Kidney glomerular epithelial cell (primary cell): ENCODE measurements at regions not wholly inside any gene's neighbourhood (a gene's known extent, or its start where the extent isn't known, plus 50 kb on each side); places are given as distances from the start of the nearest gene placed in this dataset.
"Not testable (repeated sequence)": the region's sequence is repeated elsewhere in the genome, so short reads cannot be mapped to it uniquely, and the experiment has no call there.

Experiments used
- DNase-seq: peaks from one replicate; lab custom pipeline; 2025; lab: John Stamatoyannopoulos, UW

DNA sequence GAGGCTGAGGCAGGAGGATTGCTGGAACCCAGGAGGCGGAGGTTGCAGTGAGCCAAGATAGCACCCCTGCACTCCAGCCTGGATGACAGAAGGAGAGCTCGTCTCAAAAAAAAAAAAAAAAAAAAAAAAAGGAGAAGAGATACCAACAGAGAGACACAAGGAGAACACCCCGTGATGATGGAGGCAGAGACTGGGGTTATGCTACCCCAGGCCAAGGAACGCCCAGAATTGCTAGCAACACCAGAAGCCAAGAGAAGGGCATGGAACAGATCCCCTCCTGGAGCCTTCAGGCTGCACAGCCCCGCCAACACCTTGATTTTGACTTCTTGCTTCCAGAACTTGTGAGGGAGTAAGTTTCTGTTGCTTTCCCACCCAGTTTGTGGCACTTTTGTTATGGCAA is 148.0 kb upstream of the FOXN3 start:
- DNase-seq = no peak

DNA sequence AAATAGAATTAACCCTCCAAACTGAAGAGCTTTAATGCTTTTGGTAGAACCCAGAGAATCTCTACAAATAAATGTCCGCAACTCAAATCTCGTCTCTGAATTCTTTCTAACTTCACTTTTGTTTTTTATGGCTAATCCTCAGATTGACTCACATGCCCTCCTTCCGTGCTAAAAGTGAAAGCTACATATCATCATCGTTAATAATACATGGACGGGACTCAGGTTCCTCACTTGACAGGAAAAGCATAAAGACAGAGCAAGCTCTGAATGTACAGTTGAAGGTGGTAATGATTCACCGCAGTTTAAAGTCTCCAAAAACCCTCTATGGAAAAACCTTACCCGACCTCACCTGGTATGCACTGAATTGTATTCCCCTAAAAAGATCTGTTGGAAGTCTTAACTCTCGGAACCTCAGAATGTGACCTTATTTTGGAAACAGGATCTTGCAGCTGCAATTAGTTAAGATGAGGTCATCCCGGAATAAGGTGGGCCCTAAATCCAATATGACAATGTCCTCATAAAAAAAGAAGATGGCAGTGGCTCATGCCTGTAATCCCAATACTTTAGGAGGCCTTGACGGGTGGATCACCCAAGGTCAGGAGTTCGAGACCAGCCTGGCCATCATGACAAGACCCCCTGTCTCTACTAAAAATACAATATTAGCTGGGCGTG is 147.4 kb upstream of the FOXN3 start:
- no peak for DNase-seq

DNA sequence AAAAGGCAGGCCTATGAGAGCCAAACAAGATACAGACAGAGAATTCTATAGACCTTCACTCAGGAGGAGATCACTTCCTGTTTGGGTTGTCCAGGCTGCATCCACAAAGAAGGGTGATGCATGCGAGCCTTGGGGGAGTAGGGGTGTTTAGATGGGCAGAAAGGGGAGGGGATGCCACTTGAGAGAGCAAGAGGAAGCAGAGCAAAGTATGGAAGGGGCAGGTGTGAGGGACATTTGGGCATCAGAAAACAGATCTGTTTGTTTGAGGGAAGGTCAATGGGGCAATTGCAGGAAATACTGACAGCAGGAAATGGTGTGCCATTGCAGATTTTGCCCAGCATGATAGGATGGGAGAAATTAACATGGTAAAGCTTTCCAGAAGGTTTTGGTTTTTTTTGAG is 146.4 kb upstream of the FOXN3 start:
- DNase-seq = no peak

DNA sequence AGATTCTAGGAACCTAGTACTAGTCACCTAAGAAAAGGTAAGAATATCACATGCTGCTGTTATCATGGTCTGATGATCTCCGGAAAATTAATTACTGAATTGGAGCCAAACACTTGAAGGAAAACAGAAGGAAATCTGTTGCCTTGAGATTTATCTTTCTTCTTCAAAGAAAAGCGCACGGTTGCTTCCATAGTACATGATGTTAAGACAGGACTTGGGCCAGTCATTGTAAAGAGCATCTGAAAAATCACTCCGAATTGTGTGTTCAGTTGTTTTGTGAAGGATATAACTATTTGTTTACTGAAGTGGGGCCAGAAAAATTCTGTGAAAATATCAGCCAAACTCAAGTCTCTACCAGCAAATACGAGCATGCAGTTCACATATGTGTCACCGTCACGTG is 134.9 kb upstream of the FOXN3 start:
- no peak for DNase-seq

DNA sequence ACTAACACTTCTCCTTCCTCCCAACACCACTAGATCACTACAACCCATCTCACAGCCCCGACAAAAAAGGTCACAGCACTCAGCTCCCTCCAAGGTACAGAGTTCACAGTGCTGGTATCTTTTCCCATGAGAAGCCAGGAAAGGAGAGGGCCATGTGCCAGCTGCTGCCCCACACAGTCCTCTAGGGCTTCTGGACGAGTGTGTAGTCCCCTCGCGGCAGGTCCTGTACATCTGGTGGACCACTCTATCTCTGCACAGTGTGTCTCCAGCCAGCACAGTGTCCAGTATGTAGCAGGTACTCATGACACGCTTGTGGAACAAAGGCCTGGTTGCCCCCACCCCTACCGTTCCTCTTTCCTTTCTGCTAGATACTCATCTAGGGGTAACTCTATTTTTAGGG is 134.4 kb upstream of the FOXN3 start:
- DNase-seq = no peak

DNA sequence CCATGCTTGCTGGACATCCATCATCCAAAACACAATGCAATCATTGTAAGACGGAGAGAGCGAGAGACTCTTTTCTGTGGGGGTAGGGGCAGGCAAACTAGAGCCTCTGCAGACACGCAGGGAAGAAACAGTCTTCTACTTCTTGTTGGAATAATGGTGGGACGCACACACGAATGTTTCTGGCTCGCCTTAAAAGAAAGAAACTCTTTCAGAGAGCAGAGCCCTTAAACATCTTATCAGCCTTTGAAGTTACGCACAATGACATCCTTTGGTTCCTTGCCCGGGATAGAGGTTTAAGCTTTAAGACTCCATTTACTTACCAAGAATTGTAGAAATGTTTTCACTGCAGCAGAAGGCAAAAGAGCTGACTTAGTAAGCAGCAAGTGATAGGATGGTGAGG is 133.8 kb upstream of the FOXN3 start:
- DNase-seq = no peak

DNA sequence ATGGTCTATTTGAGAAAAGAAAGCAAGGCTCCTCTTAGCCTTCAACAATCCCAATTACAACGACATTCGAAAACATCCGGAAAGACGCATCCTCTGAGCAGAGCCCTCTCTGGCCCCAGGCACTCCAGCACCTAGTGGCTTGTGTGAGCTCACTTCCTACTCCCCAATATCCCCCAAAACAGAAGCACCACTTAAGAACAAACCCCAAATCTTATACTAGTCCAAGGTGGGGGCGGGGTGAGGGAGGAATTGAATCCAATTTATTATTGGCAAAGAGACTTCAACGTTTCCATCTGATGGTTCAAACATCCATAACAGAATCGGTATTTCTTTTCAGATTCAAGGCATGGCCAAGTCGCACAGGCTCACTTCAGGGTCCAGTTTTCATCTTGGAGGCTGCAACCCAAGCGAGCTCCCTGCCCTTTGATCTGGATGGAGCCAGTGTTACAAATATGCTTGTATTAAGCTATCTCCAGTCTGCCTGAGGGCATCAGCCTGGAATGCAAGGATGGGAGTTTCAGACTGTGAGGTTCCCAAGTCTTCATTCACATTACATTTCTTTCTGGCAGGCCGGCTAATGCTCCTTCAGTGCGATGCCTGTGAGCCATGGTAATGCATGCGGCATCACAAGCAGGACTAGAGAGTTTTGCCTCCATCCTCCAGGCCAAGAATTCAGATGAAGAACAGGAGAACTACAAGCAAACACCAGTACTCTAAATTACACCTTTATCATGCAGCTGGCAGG is 132.5 kb upstream of the FOXN3 start:
- no peak for DNase-seq

DNA sequence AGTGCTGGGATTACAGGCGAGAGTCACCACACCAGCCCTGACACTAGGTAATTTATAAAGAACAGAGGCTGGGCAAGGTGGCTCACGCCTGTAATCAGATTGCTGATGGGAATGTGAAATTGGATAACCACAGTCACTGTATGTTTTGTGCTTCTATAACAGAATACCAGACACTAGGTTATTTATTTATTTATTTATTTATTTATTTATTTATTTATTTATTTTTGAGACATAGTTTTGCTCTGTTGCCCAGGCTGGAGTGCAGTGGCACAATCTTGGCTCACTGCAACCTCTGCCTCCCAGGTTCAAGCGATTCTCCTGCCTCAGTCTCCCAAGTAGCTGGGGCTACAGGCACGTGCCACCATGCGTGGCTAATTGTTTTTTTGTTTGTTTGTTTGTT is 130.0 kb upstream of the FOXN3 start:
- not testable (repeated sequence) for DNase-seq

DNA sequence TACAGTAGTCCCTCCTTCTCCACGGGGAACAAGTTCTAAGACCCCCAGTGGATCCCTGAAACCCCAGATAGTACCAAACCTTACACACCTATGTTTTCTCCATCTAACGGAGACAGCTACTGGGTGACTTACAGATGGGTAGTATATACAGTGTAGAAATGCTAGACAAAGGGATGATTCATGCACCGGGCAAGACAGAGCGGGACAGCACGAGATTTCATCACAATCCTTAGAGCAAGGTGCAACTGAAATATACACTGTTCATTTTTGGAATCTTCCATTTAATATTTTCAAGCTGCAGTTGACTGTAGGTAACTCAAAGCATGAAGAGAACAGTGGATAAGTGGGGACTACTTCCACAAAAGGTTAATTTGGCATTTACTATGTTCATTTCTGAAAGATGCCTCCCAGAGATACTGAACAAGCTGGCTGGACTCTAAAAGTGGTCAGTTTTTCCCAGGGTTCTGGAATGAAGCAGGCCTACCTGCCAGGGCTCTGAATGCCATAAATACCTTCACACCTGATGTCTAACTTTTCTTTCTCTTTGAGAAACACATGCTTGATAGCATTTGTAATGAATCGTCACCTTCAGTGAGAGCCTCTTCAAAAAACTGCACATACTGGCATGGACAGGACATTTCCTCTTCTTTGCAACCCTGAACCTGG is 127.7 kb upstream of the FOXN3 start:
- no peak for DNase-seq

DNA sequence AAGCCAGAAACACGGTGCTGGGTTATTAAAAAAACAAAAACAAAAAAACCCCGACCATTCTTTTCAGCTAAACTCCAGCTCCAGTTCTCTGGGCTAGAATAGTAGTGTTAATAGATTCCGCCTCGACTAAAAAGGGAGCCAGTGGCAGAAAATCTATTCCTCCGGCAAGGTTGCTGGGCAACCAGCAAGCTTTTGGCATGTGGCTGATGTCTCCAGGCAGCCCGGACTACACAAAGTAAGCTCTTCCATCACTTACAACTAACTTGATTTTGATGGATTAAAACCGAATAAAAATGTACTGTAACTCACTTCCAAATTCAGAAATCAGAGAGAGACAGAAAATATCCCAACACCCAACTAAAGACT is 126.4 kb upstream of the FOXN3 start:
- no peak for DNase-seq

DNA sequence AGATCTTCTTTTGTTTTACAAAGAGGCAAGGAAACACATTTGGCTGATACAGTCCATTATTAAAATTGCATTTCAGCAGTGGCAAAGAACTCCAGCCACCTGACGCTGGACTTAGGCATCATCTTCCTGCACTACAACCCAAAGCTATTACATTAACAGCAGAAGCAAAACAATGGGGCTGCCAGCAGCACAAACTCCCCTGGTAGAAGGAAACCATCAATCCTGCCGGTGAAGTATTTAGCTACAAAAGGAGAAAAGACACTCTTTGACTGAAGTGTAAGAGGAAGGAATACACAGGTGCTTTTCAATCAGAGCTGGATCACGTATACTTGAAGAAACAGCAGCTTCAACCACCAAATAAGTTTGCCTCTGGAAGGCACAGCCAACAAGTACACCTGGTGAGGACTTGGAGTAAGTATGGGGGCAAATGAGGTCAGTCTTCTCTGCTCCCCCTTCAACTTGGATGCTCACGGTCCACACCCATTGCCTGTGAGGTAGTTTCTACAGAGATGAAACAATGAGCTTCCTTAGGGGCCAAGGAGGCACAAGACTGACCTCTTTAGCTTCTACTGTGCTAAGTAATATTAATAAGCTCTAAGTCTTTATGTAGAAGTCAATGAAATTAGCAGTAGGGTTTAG is 125.9 kb upstream of the FOXN3 start:
- no peak for DNase-seq

DNA sequence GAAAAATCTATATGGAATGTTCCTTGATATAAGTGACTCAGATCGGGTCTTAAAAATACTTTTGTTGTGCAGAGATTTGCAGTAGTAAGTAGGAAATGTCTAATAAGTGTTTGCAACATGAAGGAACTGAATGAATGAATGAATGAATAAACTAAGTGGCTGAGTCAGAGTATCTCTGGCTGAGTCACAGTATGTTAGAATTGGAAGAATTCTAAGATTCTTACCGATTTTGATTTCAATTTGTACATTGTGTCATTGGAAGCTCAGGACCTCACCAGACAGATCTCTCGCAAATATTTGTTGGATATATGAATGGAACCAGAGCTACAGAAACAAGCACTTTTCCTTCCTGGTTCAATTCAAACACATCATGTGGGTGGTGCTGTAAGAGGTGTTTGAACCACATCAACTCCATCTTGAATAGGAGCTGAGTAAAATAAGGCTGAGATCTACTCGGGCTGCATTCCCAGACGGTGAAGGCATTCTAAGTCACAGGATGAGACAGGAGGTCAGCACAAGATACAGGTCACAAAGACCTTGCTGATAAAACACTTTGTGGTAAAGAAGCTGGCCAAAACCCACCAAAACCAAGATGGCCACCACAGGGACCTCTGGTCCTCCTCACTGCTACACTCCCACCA is 123.9 kb upstream of the FOXN3 start:
- no peak for DNase-seq

DNA sequence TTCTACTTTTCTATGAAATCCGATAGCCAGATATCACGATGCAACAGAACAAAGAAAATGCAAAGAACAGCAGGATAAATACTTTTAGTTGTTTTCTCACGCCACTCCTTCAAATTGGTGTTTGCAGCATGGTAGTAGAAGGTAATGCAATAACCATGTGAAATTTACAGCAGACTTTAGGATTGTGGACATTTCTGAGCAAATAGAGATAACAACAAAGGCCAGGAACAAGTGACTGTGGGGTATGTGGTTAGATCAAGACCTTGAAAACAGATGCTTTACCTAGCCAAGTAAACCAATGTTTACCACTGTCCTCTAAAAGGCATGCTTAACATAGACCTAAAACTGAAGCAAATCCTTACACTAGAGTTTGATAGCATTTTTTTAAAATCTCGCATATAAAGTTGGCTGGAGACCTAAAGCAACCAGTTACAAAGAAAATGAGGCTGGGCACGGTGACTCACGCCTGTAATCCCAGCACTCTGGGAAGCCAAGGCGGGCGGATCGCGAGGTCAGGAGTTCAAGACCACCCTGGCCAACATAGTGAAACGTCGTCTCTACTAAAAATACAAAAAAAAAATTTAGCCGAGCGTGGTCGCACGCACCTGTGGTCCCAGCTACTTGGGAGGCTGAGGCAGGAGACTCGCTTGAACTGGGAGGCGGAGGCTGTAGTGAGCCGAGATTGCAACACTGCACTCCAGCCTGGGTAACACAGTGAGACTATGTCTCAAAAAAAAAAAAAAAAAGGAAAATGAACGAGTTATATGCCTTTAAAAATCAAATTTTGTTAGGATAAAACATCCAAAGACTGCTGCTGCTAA is 123.2 kb upstream of the FOXN3 start:
- DNase-seq = no peak

DNA sequence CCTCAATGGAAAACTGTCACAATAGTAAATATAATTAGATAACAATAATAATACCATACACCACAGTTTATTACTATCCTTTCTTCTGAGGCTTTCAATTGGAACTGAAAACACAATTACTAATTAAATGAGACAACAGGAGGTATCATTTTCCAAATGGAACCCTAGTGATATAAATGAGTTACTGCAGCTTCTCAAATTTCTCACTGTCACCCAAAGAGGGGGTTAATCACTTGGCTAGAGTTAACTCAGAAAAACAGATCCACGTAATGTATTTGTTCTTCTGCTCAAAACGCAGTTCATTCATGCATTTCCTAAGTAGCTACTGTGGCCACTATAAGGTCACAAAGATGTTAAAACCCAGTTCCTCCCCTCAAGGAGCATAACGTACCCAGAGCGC is 120.9 kb upstream of the FOXN3 start:
- DNase-seq = no peak

DNA sequence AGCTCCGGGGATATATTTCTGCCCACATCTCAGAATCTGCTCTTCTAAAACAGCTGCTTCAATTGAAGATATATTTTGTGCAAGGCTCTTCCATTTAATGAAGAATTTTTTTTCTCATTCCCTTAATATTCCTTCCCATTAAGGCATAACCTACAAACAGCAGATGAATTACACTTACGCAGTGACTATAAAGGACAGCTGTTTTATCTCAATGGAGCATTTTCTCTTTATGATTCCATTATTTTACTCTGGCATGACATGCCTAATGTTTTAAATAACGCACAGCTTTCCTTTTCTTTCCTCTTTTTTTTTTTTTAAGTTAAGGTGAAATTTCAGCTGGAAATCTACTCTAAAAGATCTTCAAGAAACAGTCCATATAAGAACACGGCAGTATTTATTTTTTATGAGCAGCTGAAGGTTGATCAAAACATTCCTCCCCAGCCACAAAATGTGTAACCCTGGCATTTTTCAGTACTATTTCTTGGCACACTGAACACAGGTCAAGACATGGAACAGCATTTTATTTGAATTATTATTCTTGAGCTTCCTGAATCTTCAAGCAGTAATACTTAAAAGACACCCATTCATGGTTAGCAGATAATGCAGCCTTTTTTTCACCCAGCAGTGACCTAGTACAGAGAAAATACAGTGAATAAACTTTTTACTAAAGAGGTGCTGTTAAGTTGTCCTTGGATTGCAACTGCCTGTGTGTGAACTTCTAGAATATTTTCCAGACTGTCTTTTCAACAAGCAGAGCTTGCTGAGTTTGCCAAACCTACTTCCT is 118.1 kb upstream of the FOXN3 start:
- no peak for DNase-seq

DNA sequence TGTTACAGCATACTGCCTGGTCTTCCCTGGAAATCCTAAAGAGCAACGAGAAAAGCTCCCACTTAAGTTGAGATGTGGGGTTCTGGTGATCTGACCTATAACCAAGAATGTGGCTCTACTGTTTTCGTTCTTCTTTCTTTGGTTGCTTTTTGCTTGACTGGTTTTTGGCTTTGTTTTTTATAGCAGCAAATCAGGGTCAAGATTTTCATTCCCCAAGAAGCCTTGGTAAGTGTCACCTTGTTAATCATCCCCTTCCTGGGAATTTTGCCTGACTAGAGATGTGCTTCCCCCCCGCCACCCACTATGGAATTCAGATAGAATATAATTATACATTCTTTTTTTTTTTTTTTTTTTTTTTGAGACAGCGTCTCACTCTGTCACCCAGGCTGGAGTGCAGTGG is 116.7 kb upstream of the FOXN3 start:
- DNase-seq = no peak

DNA sequence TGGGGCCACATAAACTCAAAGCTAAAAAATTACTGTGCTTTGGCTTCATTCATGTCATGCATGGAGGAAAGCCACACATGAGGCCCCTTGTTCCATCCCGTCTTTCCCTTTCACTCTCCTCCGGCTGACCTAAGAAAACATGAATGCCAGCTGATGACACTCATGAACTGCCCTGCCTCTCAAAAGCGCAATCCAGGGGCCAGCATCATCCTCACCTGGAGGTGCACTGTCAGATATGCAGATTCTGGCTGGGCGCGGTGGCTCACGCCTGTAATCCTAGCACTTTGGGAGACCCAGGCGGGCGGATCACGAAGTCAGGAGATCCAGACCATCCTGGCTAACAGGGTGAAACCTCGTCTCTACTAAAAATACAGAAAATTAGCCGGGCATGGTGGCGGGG is 116.1 kb upstream of the FOXN3 start:
- DNase-seq = no peak

DNA sequence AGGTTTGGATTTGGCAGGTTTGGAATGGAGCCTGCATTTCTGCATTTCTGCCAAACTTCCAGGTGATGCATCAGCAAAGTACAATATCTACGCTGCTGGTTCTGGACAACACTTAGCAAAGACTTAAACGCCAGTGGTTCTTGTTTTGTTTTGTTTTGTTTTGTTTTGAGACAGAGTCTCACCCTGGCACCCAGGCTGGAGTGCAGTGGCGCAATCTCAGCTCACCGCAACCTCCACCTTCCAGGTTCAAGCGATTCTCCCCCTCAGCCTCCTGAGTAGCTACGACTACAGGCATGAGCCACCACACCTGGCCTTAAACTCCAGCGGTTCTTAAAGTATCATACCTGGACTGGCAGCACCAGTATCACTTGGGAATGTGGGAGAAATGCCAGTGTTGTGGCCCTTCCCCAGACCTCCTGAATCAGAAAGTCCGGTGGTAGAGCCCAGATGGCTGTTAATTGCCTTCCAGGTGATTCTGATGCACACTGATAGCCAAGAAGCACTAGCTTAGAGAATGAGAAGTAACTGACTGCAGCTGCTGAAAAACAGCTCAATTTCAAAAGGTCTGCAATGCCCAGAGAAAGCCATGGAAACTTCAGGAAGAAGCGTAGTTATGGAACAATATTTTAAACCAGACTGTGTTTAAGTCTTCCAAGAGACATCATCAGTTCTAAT is 114.8 kb upstream of the FOXN3 start:
- no peak for DNase-seq

DNA sequence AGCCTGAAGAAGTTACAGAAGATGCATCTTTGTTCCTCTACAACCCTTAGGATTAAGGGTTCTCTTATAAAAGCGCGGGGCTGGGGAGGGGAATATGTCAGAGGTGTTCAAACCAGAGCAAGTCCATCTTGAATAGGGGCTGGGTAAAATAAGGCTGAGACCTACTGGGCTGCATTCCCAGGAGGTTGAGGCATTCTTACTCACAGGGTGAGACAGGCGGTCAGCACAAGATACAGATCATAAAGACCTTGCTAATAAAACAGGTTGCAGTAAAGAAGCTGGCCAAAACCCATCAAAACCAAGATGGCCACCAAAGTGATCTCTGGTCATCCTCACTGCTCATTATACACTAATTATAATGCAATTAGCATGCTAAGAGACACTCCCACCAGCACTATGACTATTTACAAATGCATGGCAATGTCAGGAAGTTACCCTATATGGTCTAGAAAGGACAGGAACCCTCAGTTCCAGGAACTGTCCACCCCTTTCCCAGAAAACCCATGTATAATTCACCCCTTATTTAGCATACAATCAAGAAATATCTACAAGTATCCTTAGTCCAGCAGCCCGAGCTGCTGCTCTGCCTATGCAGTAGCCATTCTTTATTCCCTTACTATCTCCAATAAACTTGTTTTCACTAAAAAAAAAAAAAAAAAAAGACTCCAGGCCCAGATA is 108.1 kb upstream of the FOXN3 start:
- DNase-seq = no peak

DNA sequence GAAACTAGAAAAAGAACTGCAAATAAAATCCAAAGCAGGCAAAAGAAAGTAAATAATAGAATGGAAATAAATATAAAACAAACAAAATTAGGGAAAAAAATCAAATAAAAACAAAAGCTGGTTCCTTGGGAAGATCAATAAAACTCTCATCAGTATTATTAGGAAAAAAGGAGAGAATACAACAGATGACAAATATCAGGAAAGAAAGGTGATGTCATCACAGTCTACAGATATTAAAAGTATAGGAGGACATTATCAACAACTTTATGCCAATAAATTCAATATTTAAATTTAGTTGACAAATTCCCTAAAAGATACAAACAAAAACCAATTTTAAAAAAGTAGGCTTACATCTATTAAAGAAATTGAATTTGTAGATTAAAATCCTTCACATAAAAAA is 107.4 kb upstream of the FOXN3 start:
- no peak for DNase-seq
